ENCODE measurements at regions not wholly inside any gene's neighbourhood (a gene's known extent, or its start where the extent isn't known, plus 50 kb on each side); places are given as distances from the start of the nearest gene placed in this dataset.

DNA sequence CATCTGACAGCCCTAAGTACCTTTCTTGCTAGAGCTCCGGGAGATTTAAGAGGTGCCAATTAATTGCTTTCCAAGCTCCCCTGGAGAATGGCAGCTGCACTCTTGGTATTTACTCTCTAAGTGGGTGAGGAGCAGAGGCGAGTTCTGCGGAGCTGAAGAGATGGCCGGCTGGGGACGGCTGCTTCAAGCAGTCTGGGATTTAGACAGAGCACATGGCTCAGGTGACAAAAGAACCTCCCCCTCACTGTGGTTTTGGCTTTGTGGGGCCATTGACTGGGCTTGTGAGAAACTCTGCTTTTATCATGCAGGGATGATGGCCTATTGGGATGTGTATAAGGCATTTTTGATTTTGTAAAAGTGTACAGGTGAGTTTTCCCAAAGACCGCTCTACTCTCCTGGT, 239.3 kb upstream of the EEF2KMT start:
- TF ChIP-seq POLR2A (IDR thresholded peaks at IDR 0.05): no peak
- TF ChIP-seq, protein P1, sequence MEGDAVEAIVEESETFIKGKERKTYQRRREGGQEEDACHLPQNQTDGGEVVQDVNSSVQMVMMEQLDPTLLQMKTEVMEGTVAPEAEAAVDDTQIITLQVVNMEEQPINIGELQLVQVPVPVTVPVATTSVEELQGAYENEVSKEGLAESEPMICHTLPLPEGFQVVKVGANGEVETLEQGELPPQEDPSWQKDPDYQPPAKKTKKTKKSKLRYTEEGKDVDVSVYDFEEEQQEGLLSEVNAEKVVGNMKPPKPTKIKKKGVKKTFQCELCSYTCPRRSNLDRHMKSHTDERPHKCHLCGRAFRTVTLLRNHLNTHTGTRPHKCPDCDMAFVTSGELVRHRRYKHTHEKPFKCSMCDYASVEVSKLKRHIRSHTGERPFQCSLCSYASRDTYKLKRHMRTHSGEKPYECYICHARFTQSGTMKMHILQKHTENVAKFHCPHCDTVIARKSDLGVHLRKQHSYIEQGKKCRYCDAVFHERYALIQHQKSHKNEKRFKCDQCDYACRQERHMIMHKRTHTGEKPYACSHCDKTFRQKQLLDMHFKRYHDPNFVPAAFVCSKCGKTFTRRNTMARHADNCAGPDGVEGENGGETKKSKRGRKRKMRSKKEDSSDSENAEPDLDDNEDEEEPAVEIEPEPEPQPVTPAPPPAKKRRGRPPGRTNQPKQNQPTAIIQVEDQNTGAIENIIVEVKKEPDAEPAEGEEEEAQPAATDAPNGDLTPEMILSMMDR (IDR thresholded peaks at IDR 0.05): no peak
- Histone ChIP-seq H3K4me1 (no peaks in the 10 kb centered on the region), H3K9me3 (no peaks in the 10 kb centered on the region), H3K27me3 (no peaks in the 10 kb centered on the region), H3K4me3 (no peak overlapping the region), H3K27ac (no peak overlapping the region), H3K36me3 (ENCODE audit: low read depth, missing control alignments) (no peaks in the 10 kb centered on the region)
- intact Hi-C loops (cut with DNase I; ENCODE audit: low total_unique reads): no loop called here
- no peak for DNase-seq
- WGBS, 2 donors: 48 to 50% methylated on average over 6 of the region's 6 CpGs

DNA sequence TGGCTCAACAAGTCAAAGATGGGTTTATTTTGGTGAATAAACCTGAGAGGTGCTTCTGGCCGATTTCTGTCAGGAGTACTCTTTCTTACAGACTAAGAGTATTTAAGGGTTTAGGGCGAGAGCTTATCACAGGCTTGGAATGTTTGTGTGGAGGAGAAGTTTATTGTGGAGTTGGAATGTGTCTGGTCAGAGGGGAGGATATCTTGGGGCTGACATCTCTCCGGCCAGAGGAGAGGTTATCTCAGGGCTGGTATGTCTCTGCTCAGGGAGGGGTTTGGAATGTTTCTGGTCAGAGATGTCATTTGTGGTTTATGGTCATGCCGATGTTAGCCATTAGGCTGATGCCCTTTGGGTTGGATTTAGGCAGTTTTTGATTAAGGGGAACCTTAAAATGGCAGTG, 236.4 kb upstream of the EEF2KMT start:
- 26 to 34% methylated on average over 4 of the region's 4 CpGs for WGBS, 2 donors
- no peak overlapping the region for H3K4me3 ChIP-seq
- no peak for TF ChIP-seq POLR2A (IDR thresholded peaks at IDR 0.05)
- TF ChIP-seq, protein P1 (IDR thresholded peaks at IDR 0.05): no peak

DNA sequence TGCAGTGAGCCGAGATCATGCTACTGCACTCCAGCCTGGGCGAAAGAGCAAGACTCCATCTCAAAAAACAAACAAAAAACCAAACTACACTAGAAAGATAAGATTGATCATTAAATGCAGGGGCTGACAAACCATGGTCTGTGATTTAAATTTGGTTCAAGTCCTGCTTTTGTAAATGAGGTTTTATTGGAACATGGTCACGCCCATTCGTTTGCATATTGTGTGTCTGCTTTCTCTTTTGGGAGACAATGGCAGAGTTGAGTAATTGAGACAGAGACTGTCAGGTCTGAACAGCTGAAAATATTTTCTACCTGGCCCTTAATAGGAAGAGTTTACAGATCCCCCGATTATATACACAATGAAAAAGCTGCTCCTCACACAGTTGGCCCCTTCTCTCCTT, 235.5 kb upstream of the EEF2KMT start:
- TF ChIP-seq POLR2A (IDR thresholded peaks at IDR 0.05): no peak
- TF ChIP-seq, protein P1 (IDR thresholded peaks at IDR 0.05): no peak
- no peak overlapping the region for H3K4me3 ChIP-seq
- no peaks in the 10 kb centered on the region for H3K4me1 ChIP-seq
- no peaks in the 10 kb centered on the region for H3K27me3 ChIP-seq
- H3K9me3 ChIP-seq: no peaks in the 10 kb centered on the region
- whole genome bisulfite sequencing, 2 donors: 91 to 94% methylated on average over 5 of the region's 5 CpGs
- DNase-seq: no peak
- no peaks in the 10 kb centered on the region for H3K36me3 ChIP-seq (ENCODE audit: low read depth, missing control alignments)
- intact Hi-C loops (cut with DNase I; ENCODE audit: low total_unique reads): no loop called here
- H3K27ac ChIP-seq: no peak overlapping the region

More for the DNA sequence above, 236.4 kb upstream of the EEF2KMT start:
- no peaks in the 10 kb centered on the region for H3K9me3 ChIP-seq
- no peak overlapping the region for H3K27ac ChIP-seq
- intact Hi-C loops (cut with DNase I; ENCODE audit: low total_unique reads): no loop called here
- H3K36me3 ChIP-seq (ENCODE audit: low read depth, missing control alignments): no peaks in the 10 kb centered on the region
- H3K27me3 ChIP-seq: no peaks in the 10 kb centered on the region
- DNase-seq: no peak
- no peaks in the 10 kb centered on the region for H3K4me1 ChIP-seq

DNA sequence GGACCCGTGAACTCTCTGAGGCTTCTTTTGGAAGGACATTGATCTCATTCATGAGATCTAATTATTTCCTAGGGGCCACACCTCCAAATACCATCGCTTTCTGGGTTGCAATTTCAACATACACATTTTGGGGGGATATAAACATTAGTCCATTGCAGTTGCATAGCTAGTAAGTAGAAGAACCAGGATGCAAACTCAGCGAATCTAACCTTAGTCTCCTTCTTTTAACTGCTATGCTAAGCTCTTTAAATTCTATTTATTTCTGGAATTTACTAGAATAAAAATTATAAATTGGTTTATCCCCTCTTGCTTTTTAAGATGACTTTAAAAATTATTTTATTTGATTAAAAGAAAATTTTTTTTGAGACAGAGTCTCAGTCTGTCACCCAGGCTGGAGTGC, 232.5 kb upstream of the EEF2KMT start:
- no peak for DNase-seq
- no peak overlapping the region for H3K27ac ChIP-seq
- H3K36me3 ChIP-seq (ENCODE audit: low read depth, missing control alignments): no peaks in the 10 kb centered on the region
- H3K27me3 ChIP-seq: no peaks in the 10 kb centered on the region
- H3K4me1 ChIP-seq: no peaks in the 10 kb centered on the region
- no peaks in the 10 kb centered on the region for H3K9me3 ChIP-seq
- intact Hi-C loops (cut with DNase I; ENCODE audit: low total_unique reads): no loop called here
- no peak overlapping the region for H3K4me3 ChIP-seq
- WGBS, 2 donors: 89 to 92% methylated on average over 3 of the region's 3 CpGs
- no peak for TF ChIP-seq POLR2A (IDR thresholded peaks at IDR 0.05)
- TF ChIP-seq, protein P1 (IDR thresholded peaks at IDR 0.05): no peak

DNA sequence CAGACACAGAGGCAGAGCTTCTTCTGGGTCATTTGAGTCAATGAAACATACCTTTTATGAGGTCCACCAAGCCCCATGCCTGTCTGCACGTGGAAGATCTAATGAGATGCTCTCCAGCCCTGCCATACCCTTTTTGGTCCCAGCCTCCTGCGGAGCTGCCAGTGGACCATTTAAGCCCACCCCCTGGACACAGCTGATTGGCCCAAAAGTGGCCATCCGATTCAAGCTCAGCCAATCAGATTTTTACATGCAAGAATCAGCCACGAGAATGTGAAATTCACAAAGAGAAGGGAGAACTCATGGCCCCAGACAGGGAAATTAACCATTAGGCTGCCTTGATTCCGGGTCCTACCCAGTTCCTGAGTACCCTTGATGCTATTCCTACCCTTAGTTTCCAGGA, 231.0 kb upstream of the EEF2KMT start:
- TF ChIP-seq, protein P1 (IDR thresholded peaks at IDR 0.05): no peak
- TF ChIP-seq POLR2A (IDR thresholded peaks at IDR 0.05): no peak
- intact Hi-C loops (cut with DNase I; ENCODE audit: low total_unique reads): no loop called here
- DNase-seq: peak; percentile 30
- Histone ChIP-seq H3K27me3 (no peaks in the 10 kb centered on the region), H3K4me1 (no peaks in the 10 kb centered on the region), H3K36me3 (ENCODE audit: low read depth, missing control alignments) (no peaks in the 10 kb centered on the region), H3K4me3 (no peak overlapping the region), H3K27ac (no peak overlapping the region), H3K9me3 (no peaks in the 10 kb centered on the region)
- 47 to 51% methylated on average over 5 of the region's 5 CpGs for WGBS, 2 donors
